PC-3 (cell line): ENCODE measurements at regions not wholly inside any gene's neighbourhood (a gene's known extent, or its start where the extent isn't known, plus 50 kb on each side); places are given as distances from the start of the nearest gene placed in this dataset.

Source experiments
- CTCF ChIP-seq: fragments of 300-600 bp; sonication (generic); conservative IDR thresholded peaks from 2 replicates; pipeline ENCODE4 v1.5.1; 2017; ENCODE audit warnings: antibody characterized with exemption, low read depth, mild to moderate bottlenecking, low read length
- EZH2 ChIP-seq: fragments of 300-600 bp; sonication (generic); IDR thresholded peaks from one replicate; pipeline ENCODE4 v1.6.1; 2017; ENCODE audit warnings: antibody characterized with exemption, mild to moderate bottlenecking, low read length; ENCODE audit not compliant: unreplicated experiment
- EZH2phosphoT487 ChIP-seq: fragments of 300-600 bp; sonication (generic); IDR thresholded peaks from 2 replicates; pipeline ENCODE4 v1.6.1; 2018; ENCODE audit warnings: mild to moderate bottlenecking, antibody characterized with exemption, low read length, borderline replicate concordance

- TF ChIP-seq CTCF (no peak), EZH2phosphoT487 (no peak), EZH2 (no peak)
These were observed 1078.0 kb upstream of the CELF2 start for GRCh38 chr10:9939716-9940115.
